K562 (cell line): ENCODE measurements at regions not wholly inside any gene's neighbourhood (a gene's known extent, or its start where the extent isn't known, plus 50 kb on each side); places are given as distances from the start of the nearest gene placed in this dataset.
"Not testable (repeated sequence)": the region's sequence is repeated elsewhere in the genome, so short reads cannot be mapped to it uniquely, and the experiment has no call there.

ENCODE experiments used
- ATAC-seq: fragments of 200-7000 bp; cut with Tn5 transposase; 3 replicates; pipeline ENCODE4 v1.9.1; 2020; ENCODE audit warnings: moderate library complexity
- BruUV-seq: library from RNA; stranded (reverse); fragments of 400-500 nt; replicated peaks from 2 replicates; lab custom pipeline; 2021; lab: Mats Ljungman, UMichigan
- CTCF ChIA-PET: fragments of 300-600 bp; formaldehyde crosslinking; extraction: SDS; loops from one replicate; lab custom pipeline; 2021; ENCODE audit warnings: low intra/inter-chr PET ratio; lab: Yijun Ruan, JAX
- POLR2A ChIA-PET: fragments of 300-600, 350-650 bp; sonication (Branson Sonifier 250); formaldehyde crosslinking; extraction: SDS; loops from one replicate; lab custom pipeline; 2021; ENCODE audit warnings: antibody characterized with exemption, inconsistent platforms; lab: Yijun Ruan, JAX
- DNase-seq, 4 experiments: peaks; one replicate each; pipeline versions ENCODE4 v3.0.0 to v3.0.0-alpha.2; 2011 to 2018; ENCODE audit warnings: low spot score in 3 of 4, mixed read lengths in 3 of 4; ENCODE audit errors: extremely low read depth in 1 of 4
- FAIRE-seq: peaks from 2 replicates; lab custom pipeline; 2011; peaks lifted over from hg19 to GRCh38; lab: Jason Lieb, UNC
- H2AFZ ChIP-seq: 2 replicates; pipeline ENCODE4 v1.6.0; 2011; ENCODE audit warnings: low read depth, low read length, control low read depth, inconsistent platforms
- H3K27ac ChIP-seq: fragments of 200-600 bp; 3 replicates; pipeline ENCODE4 v1.8.0; 2011; ENCODE audit warnings: low read depth, mild to moderate bottlenecking, control low read depth, inconsistent platforms, low read length, moderate library complexity, mixed read lengths; ENCODE audit errors: extremely low read depth
- H3K27me3 ChIP-seq, 2 experiments: fragments of 300-600 bp in 1 of 2; 2 replicates in 1 of 2; 3 replicates in 1 of 2; pipeline versions ENCODE4 v1.6.0 to v1.8.0; 2011; ENCODE audit warnings: inconsistent platforms in 2 of 2, low read length in 2 of 2, mild to moderate bottlenecking in 1 of 2, mixed read lengths in 1 of 2, moderate library complexity in 1 of 2; ENCODE audit not compliant: control insufficient read depth in 2 of 2, insufficient read depth in 2 of 2
- H3K36me3 ChIP-seq: fragments of 300-600 bp; 3 replicates; pipeline ENCODE4 v1.8.0; 2011; ENCODE audit warnings: mild to moderate bottlenecking, low read length, inconsistent platforms; ENCODE audit not compliant: control insufficient read depth, insufficient read depth
- H3K4me1 ChIP-seq, 2 experiments: fragments of 200-600 bp in 1 of 2; replicated peaks in 1 of 2; 2 replicates in 1 of 2; 3 replicates in 1 of 2; pipeline versions ENCODE4 v1.5.1 to v1.8.0; 2011; ENCODE audit warnings: inconsistent platforms in 2 of 2, low read length in 2 of 2, mild to moderate bottlenecking in 1 of 2, mixed read lengths in 1 of 2, moderate library complexity in 1 of 2; ENCODE audit not compliant: control insufficient read depth in 2 of 2, insufficient read depth in 2 of 2
- H3K4me2 ChIP-seq: 2 replicates; pipeline ENCODE4 v1.6.1; 2011; ENCODE audit warnings: low read length, control low read depth, inconsistent platforms, mixed read lengths; ENCODE audit not compliant: insufficient read depth
- H3K4me3 ChIP-seq: fragments of 200-600 bp; sonication (generic), shearing (Covaris generic); 2 replicates; pipeline ENCODE4 v1.5.1; 2016; ENCODE audit warnings: control low read depth, inconsistent platforms
- H3K79me2 ChIP-seq: fragments of 200-600 bp; 3 replicates; pipeline ENCODE4 v1.8.0; 2011; ENCODE audit warnings: low read length, inconsistent platforms; ENCODE audit not compliant: control insufficient read depth, insufficient read depth
- H3K9ac ChIP-seq, 2 experiments: 2 replicates each; pipeline versions ENCODE4 v1.6.0 to v1.6.1; 2011; ENCODE audit warnings: low read depth in 2 of 2, low read length in 2 of 2, control low read depth in 1 of 2, inconsistent platforms in 1 of 2, mild to moderate bottlenecking in 1 of 2, mixed read lengths in 1 of 2; ENCODE audit not compliant: insufficient read depth in 1 of 2
- H3K9me1 ChIP-seq: one replicate; pipeline ENCODE4 v1.6.0; 2011; ENCODE audit warnings: inconsistent platforms, mild to moderate bottlenecking, low read length, moderate library complexity; ENCODE audit not compliant: control insufficient read depth, insufficient read depth
- H3K9me3 ChIP-seq: replicated peaks from 2 replicates; pipeline ENCODE4 v1.5.1; 2011; ENCODE audit warnings: low read depth, low read length, inconsistent platforms; ENCODE audit not compliant: control insufficient read depth, insufficient read depth
- H4K20me1 ChIP-seq: replicated peaks from 2 replicates; pipeline ENCODE4 v1.6.1; 2011; ENCODE audit warnings: low read length, inconsistent platforms, mixed read lengths; ENCODE audit not compliant: control insufficient read depth, insufficient read depth
- AFF1 ChIP-seq, 2 experiments: fragments of 450-650 bp; IDR thresholded peaks; 2 replicates each; pipeline ENCODE4 v1.6.1; 2018; ENCODE audit warnings: mild to moderate bottlenecking in 2 of 2, low read depth in 1 of 2; ENCODE audit not compliant: partially characterized antibody in 2 of 2
- in situ Hi-C: fragments of 300-500 bp; cut with MboI; formaldehyde crosslinking; loops from 4 replicates; pipeline ENCODE4 v1.15.0; 2018; ENCODE audit warnings: inconsistent platforms, mixed read lengths
- intact Hi-C: fragments of 100-400 bp; cut with micrococcal nuclease; formaldehyde crosslinking; loops from 2 replicates; pipeline ENCODE4 v1.14.2; 2022

- H3K79me2 ChIP-seq, ATAC-seq, CTCF ChIA-PET, H3K27me3 ChIP-seq, H3K9ac ChIP-seq, H3K4me1 ChIP-seq, intact Hi-C loops, H4K20me1 ChIP-seq, H3K9me1 ChIP-seq, H2AFZ ChIP-seq, H3K4me2 ChIP-seq, H3K9me3 ChIP-seq, BruUV-seq, H3K36me3 ChIP-seq, POLR2A ChIA-PET, DNase-seq: not testable (repeated sequence)
- TF ChIP-seq AFF1 (IDR thresholded peaks at IDR 0.05; ENCODE audit: low read depth in 1 of 2, partially characterized antibody in 2 of 2): peak in 1 of 2 experiments; percentile 89
- TF ChIP-seq, all 486 proteins: peak for 1; not testable (repeated sequence) for 485
- H3K4me3 ChIP-seq, FAIRE-seq, H3K27ac ChIP-seq: not testable (repeated sequence)
- in situ Hi-C loops: loop anchor here (25.0 kb wide), 1 partner anchor 1459 kb away; no protein-coding TSS in a partner anchor
Measured at GRCh38 chr1:145553795-145554194, 54.0 kb upstream of the GPR89A start.
